ENCODE measurements at regions not wholly inside any gene's neighbourhood (a gene's known extent, or its start where the extent isn't known, plus 50 kb on each side); places are given as distances from the start of the nearest gene placed in this dataset.

- Histone ChIP-seq H3K4me3 (ENCODE audit: low read depth in 2 of 2, low read length in 2 of 2) (no peak overlapping the region), H3K27ac (ENCODE audit: low read length) (no peak overlapping the region), H3K9me3 (ENCODE audit: control insufficient read depth, insufficient read depth, low read depth, low read length) (no peaks in the 10 kb centered on the region), H3K4me1 (ENCODE audit: control insufficient read depth, insufficient read depth, low read length) (no peaks in the 10 kb centered on the region), H3K36me3 (ENCODE audit: control insufficient read depth, insufficient read depth, low read length) (no peaks in the 10 kb centered on the region), H3K27me3 (ENCODE audit: control insufficient read depth, insufficient read depth, low read length) (no peaks in the 10 kb centered on the region)
- in situ Hi-C loops (cut with HindIII; ENCODE audit: low pct_unique_long_range_greater_than_20kb, low sequenced_read_pairs), result no loop called here
- ATAC-seq, result no peak
- CTCF ChIA-PET, result no interaction called here
- POLR2A ChIA-PET, result no interaction called here
- BruUV-seq (replicated peaks), result no TSS peak
- DNase-seq (ENCODE audit: low read depth, low spot score), result no peak
- TF ChIP-seq TCF7L2 (IDR thresholded peaks at IDR 0.05; ENCODE audit: low read depth, low read length) (no peak), CTCF (IDR thresholded peaks at IDR 0.05) (no peak)
- intact Hi-C loops (cut with micrococcal nuclease; ENCODE audit: unreplicated experiment), result no loop called here
Observed at GRCh38 chr7:53811555-53812079, 730.6 kb upstream of the VSTM2A start.

GRCh38 chr7:53812135-53812534 lies 730.0 kb upstream of the VSTM2A start:
- H3K27me3 ChIP-seq (ENCODE audit: control insufficient read depth, insufficient read depth, low read length), result no peaks in the 10 kb centered on the region
- ChIA-PET POLR2A (no interaction called here), CTCF (no interaction called here)

More at GRCh38 chr7:53812135-53812534, 730.0 kb upstream of the VSTM2A start:
- H3K27ac ChIP-seq (ENCODE audit: low read length), result no peak overlapping the region
- H3K36me3 ChIP-seq (ENCODE audit: control insufficient read depth, insufficient read depth, low read length), result no peaks in the 10 kb centered on the region
- no peaks in the 10 kb centered on the region for H3K9me3 ChIP-seq (ENCODE audit: control insufficient read depth, insufficient read depth, low read depth, low read length)
- no peak overlapping the region for H3K4me3 ChIP-seq (ENCODE audit: low read depth in 2 of 2, low read length in 2 of 2)
- no peak for ATAC-seq
- H3K4me1 ChIP-seq (ENCODE audit: control insufficient read depth, insufficient read depth, low read length), result no peaks in the 10 kb centered on the region
- no TSS peak for BruUV-seq (replicated peaks)
- TF ChIP-seq, protein P1, sequence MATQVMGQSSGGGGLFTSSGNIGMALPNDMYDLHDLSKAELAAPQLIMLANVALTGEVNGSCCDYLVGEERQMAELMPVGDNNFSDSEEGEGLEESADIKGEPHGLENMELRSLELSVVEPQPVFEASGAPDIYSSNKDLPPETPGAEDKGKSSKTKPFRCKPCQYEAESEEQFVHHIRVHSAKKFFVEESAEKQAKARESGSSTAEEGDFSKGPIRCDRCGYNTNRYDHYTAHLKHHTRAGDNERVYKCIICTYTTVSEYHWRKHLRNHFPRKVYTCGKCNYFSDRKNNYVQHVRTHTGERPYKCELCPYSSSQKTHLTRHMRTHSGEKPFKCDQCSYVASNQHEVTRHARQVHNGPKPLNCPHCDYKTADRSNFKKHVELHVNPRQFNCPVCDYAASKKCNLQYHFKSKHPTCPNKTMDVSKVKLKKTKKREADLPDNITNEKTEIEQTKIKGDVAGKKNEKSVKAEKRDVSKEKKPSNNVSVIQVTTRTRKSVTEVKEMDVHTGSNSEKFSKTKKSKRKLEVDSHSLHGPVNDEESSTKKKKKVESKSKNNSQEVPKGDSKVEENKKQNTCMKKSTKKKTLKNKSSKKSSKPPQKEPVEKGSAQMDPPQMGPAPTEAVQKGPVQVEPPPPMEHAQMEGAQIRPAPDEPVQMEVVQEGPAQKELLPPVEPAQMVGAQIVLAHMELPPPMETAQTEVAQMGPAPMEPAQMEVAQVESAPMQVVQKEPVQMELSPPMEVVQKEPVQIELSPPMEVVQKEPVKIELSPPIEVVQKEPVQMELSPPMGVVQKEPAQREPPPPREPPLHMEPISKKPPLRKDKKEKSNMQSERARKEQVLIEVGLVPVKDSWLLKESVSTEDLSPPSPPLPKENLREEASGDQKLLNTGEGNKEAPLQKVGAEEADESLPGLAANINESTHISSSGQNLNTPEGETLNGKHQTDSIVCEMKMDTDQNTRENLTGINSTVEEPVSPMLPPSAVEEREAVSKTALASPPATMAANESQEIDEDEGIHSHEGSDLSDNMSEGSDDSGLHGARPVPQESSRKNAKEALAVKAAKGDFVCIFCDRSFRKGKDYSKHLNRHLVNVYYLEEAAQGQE (IDR thresholded peaks at IDR 0.05; ENCODE audit: insufficient read depth in 1 of 2, low read depth in 2 of 2, low read length in 1 of 2), result no peak
- TF ChIP-seq SIN3A (IDR thresholded peaks at IDR 0.05; ENCODE audit: borderline replicate concordance, insufficient read depth, low read depth, low read length) (no peak), TCF7L2 (IDR thresholded peaks at IDR 0.05; ENCODE audit: low read depth, low read length) (no peak), CTCF (IDR thresholded peaks at IDR 0.05) (no peak), POLR2AphosphoS5 (IDR thresholded peaks at IDR 0.05; ENCODE audit: low read depth, low read length) (no peak)
- intact Hi-C loops (cut with micrococcal nuclease; ENCODE audit: unreplicated experiment) (no loop called here), in situ Hi-C loops (cut with HindIII; ENCODE audit: low pct_unique_long_range_greater_than_20kb, low sequenced_read_pairs) (no loop called here)
- DNase-seq (ENCODE audit: low read depth, low spot score), result no peak
